Endothelial cell of umbilical vein (primary cell): ENCODE measurements at regions not wholly inside any gene's neighbourhood (a gene's known extent, or its start where the extent isn't known, plus 50 kb on each side); places are given as distances from the start of the nearest gene placed in this dataset.
A peak's percentile ranks its signal among the peaks of the same experiment; 100 is the strongest.

Experiments used
- BruUV-seq: library from RNA; stranded (reverse); fragments of 400-500 nt; replicated peaks from 2 replicates; lab custom pipeline; 2021; lab: Mats Ljungman, UMichigan
- CTCF ChIA-PET: fragments of 300-600, 350-600 bp; sonication (Branson Sonifier 250); formaldehyde crosslinking; loops from one replicate; lab custom pipeline; 2021; ENCODE audit warnings: antibody characterized with exemption, inconsistent platforms; lab: Charles Lee
- POLR2A ChIA-PET: fragments of 300-600, 350-600 bp; sonication (Branson Sonifier 250); formaldehyde crosslinking; loops from one replicate; lab custom pipeline; 2021; ENCODE audit warnings: antibody characterized with exemption, inconsistent platforms; lab: Charles Lee
- DNase-seq: peaks from one replicate; pipeline ENCODE4 v3.0.0-alpha.2; 2011; ENCODE audit warnings: low read depth, low spot score
- FAIRE-seq: peaks from 2 replicates; lab custom pipeline; 2011; peaks lifted over from hg19 to GRCh38; lab: Jason Lieb, UNC
- H2AFZ ChIP-seq: 2 replicates; pipeline ENCODE4 v1.6.0; 2012; ENCODE audit warnings: low read depth, low read length, control low read depth, inconsistent platforms
- H3K27ac ChIP-seq: 2 replicates; pipeline ENCODE4 v1.5.1; 2011; ENCODE audit warnings: low read depth, mild to moderate bottlenecking, control low read depth, low read length, moderate library complexity; ENCODE audit not compliant: insufficient read depth
- H3K27me3 ChIP-seq, 2 experiments: 2 replicates each; pipeline versions ENCODE4 v1.6.0 to v1.6.1; 2011; ENCODE audit warnings: low read length in 2 of 2, mixed read lengths in 1 of 2; ENCODE audit not compliant: control insufficient read depth in 2 of 2, insufficient read depth in 2 of 2
- H3K36me3 ChIP-seq, 2 experiments: 2 replicates in 1 of 2; 3 replicates in 1 of 2; pipeline ENCODE4 v1.5.1; 2011; ENCODE audit warnings: low read length in 2 of 2, mild to moderate bottlenecking in 1 of 2, moderate library complexity in 1 of 2; ENCODE audit not compliant: control insufficient read depth in 2 of 2, insufficient read depth in 2 of 2; ENCODE audit errors: extremely low read depth in 1 of 2
- H3K4me1 ChIP-seq: 3 replicates; pipeline ENCODE4 v1.5.1; 2011; ENCODE audit warnings: mild to moderate bottlenecking, low read length; ENCODE audit not compliant: control insufficient read depth, insufficient read depth; ENCODE audit errors: extremely low read depth
- H3K4me2 ChIP-seq: 2 replicates; pipeline ENCODE4 v1.6.1; 2011; ENCODE audit warnings: low read length, control low read depth, mixed read lengths; ENCODE audit not compliant: insufficient read depth
- H3K4me3 ChIP-seq, 3 experiments: fragments of 200-600 bp in 1 of 3; sonication (generic), shearing (Covaris generic) in 1 of 3; replicated peaks in 1 of 3; 2 replicates each; pipeline ENCODE4 v1.5.1; 2011 to 2016; ENCODE audit warnings: control low read depth in 3 of 3, low read length in 3 of 3, mild to moderate bottlenecking in 2 of 3, inconsistent platforms in 1 of 3, low read depth in 1 of 3, moderate library complexity in 1 of 3; ENCODE audit not compliant: insufficient read depth in 1 of 3
- H3K79me2 ChIP-seq: 2 replicates; pipeline ENCODE4 v1.6.0; 2012; ENCODE audit warnings: low read length, inconsistent platforms; ENCODE audit not compliant: control insufficient read depth, insufficient read depth
- H3K9ac ChIP-seq: replicated peaks from 2 replicates; pipeline ENCODE3; 2011; ENCODE audit warnings: low read length, control low read depth; ENCODE audit not compliant: insufficient read depth; ENCODE audit errors: extremely low read depth
- H3K9me1 ChIP-seq: replicated peaks from 3 replicates; pipeline ENCODE4 v1.6.0; 2011; ENCODE audit warnings: mild to moderate bottlenecking, low read length; ENCODE audit not compliant: control insufficient read depth, insufficient read depth; ENCODE audit errors: extremely low read depth
- H3K9me3 ChIP-seq: replicated peaks from 2 replicates; pipeline ENCODE4 v1.5.1; 2012; ENCODE audit warnings: low read length, inconsistent platforms; ENCODE audit not compliant: control insufficient read depth, insufficient read depth
- H4K20me1 ChIP-seq: replicated peaks from 2 replicates; pipeline ENCODE3; 2011; ENCODE audit warnings: mild to moderate bottlenecking, low read length; ENCODE audit not compliant: control insufficient read depth, insufficient read depth; ENCODE audit errors: extremely low read depth
- EZH2 ChIP-seq: IDR thresholded peaks from 2 replicates; pipeline ENCODE4 v1.6.1; 2012; ENCODE audit warnings: borderline replicate concordance, low read depth, mild to moderate bottlenecking, moderate library complexity, low read length, inconsistent platforms; ENCODE audit not compliant: severe bottlenecking
- FOS ChIP-seq: IDR thresholded peaks from 2 replicates; pipeline ENCODE4 v1.6.1; 2011; ENCODE audit warnings: mild to moderate bottlenecking, low read length, moderate library complexity, borderline replicate concordance; ENCODE audit not compliant: insufficient read depth
- GATA2 ChIP-seq: IDR thresholded peaks from 2 replicates; pipeline ENCODE4 v1.7.0; 2011; ENCODE audit warnings: low read depth, mild to moderate bottlenecking, moderate library complexity, mixed read lengths, low read length; ENCODE audit not compliant: insufficient read length, insufficient read depth
- JUN ChIP-seq: IDR thresholded peaks from 2 replicates; pipeline ENCODE4 v1.6.1; 2011; ENCODE audit warnings: borderline replicate concordance, low read depth; ENCODE audit not compliant: insufficient read length, insufficient read depth
- POLR2A ChIP-seq: IDR thresholded peaks from 2 replicates; pipeline ENCODE4 v1.6.1; 2012; ENCODE audit warnings: low read depth, mild to moderate bottlenecking, control low read depth, low read length
- POLR2AphosphoS5 ChIP-seq: IDR thresholded peaks from 2 replicates; pipeline ENCODE4 v1.6.1; 2012; ENCODE audit warnings: low read depth, mild to moderate bottlenecking, control low read depth, low read length, moderate library complexity; ENCODE audit not compliant: insufficient read depth
- dilution Hi-C: fragments of 300-500 bp; cut with MboI; formaldehyde crosslinking; loops from one replicate; pipeline ENCODE4 v1.15.0; 2019; ENCODE audit warnings: low sequenced_read_pairs; ENCODE audit not compliant: extremely low pct_ligation_motif_present
- intact Hi-C: fragments of 100-400 bp; cut with micrococcal nuclease; formaldehyde crosslinking; loops from one replicate; pipeline ENCODE4 v1.10.0; 2022
- TF ChIP-seq, protein P1 (sequence below), 2 donors: IDR thresholded peaks; 1 replicate in 1 of 2; 2 replicates in 1 of 2; pipeline ENCODE4 v1.5.1; 2011; ENCODE audit warnings: low read length in 2 of 2, mild to moderate bottlenecking in 2 of 2, moderate library complexity in 2 of 2, control low read depth in 1 of 2, inconsistent platforms in 1 of 2, low read depth in 1 of 2; ENCODE audit not compliant: insufficient read depth in 1 of 2; ENCODE audit errors: extremely low read depth in 1 of 2

DNA sequence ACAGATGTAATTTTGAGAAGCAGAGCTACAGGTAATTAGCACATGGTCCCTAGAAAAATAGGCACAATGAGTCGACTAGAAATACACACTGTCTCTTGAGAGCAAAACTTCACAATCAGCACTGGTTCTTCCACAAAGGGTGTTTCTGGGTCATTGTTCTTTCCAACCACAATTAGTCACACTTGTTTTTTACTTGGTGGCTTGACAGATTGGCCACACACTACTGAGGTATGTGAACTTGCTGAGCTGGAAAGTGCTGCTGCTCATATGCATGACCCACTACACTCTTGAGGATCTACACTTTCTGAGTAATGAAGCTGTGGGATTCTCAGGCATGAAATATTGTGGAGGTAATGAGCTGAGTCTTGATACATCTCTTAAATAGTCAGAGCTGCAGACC, 347.7 kb downstream of the BCKDHB start:
- CTCF ChIA-PET = interaction anchor here (1.0 to 4.8 kb wide), 5 partner anchors 13 to 240 kb away, joined by 3 to 30 read pairs (median 3); no protein-coding TSS in a partner anchor
- H3K36me3 ChIP-seq = no peaks in the 10 kb centered on the region
- H2AFZ ChIP-seq = peak overlapping the region; percentile 4
- H3K9me1 ChIP-seq = no peaks in the 10 kb centered on the region
- peak; percentile 75 for TF ChIP-seq FOS
- no peak for TF ChIP-seq EZH2
- TF ChIP-seq, protein P1, sequence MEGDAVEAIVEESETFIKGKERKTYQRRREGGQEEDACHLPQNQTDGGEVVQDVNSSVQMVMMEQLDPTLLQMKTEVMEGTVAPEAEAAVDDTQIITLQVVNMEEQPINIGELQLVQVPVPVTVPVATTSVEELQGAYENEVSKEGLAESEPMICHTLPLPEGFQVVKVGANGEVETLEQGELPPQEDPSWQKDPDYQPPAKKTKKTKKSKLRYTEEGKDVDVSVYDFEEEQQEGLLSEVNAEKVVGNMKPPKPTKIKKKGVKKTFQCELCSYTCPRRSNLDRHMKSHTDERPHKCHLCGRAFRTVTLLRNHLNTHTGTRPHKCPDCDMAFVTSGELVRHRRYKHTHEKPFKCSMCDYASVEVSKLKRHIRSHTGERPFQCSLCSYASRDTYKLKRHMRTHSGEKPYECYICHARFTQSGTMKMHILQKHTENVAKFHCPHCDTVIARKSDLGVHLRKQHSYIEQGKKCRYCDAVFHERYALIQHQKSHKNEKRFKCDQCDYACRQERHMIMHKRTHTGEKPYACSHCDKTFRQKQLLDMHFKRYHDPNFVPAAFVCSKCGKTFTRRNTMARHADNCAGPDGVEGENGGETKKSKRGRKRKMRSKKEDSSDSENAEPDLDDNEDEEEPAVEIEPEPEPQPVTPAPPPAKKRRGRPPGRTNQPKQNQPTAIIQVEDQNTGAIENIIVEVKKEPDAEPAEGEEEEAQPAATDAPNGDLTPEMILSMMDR (IDR thresholded peaks at IDR 0.05; ENCODE audit: extremely low read depth in 1 of 2, insufficient read depth in 1 of 2, low read depth in 1 of 2, low read length in 2 of 2) = no peak
- peak; percentile 71 for TF ChIP-seq JUN
- peak; percentile 39 for TF ChIP-seq GATA2
- peak; percentile 15 for TF ChIP-seq POLR2A
- peak; percentile 61 for TF ChIP-seq POLR2AphosphoS5
- H3K4me1 ChIP-seq = peaks cover 63% of the 10 kb centered on the region
- FAIRE-seq (peak; percentile 93), DNase-seq (peak; percentile 87)
- no peaks in the 10 kb centered on the region for H4K20me1 ChIP-seq
- POLR2A ChIA-PET = no interaction called here
- H3K9me3 ChIP-seq = no peaks in the 10 kb centered on the region
- H3K27ac ChIP-seq = peak overlapping the region; percentile 97
- H3K4me3 ChIP-seq = peak overlapping the region in 1 of 3 experiments; percentile 8
- H3K79me2 ChIP-seq = no peaks in the 10 kb centered on the region
- peak overlapping the region; percentile 53 for H3K9ac ChIP-seq
- no peaks in the 10 kb centered on the region for H3K27me3 ChIP-seq
- intact Hi-C loops = loop anchor here (2.0 to 10.0 kb wide), 6 partner anchors 115 to 1411 kb away; partner anchors contain the start of gene ELOVL4
- H3K4me2 ChIP-seq = peak overlapping the region; percentile 84
- BruUV-seq = no TSS peak
- dilution Hi-C loops = no loop called here
